H1 (cell line): ENCODE measurements at regions not wholly inside any gene's neighbourhood (a gene's known extent, or its start where the extent isn't known, plus 50 kb on each side); places are given as distances from the start of the nearest gene placed in this dataset.

ENCODE experiments used
- POLR2A ChIP-seq, 2 experiments: IDR thresholded peaks; 1 replicate in 1 of 2; 2 replicates in 1 of 2; pipeline ENCODE4 v1.6.1; 2011; ENCODE audit warnings: low read depth in 2 of 2, low read length in 2 of 2, mild to moderate bottlenecking in 2 of 2; ENCODE audit errors: control extremely low read depth in 1 of 2
- POLR2AphosphoS5 ChIP-seq: IDR thresholded peaks from 2 replicates; pipeline ENCODE4 v1.6.1; 2011; ENCODE audit warnings: low read depth, low read length
- SP4 ChIP-seq: IDR thresholded peaks from 2 replicates; pipeline ENCODE4 v1.6.1; 2012; ENCODE audit warnings: low read length, inconsistent platforms
- YY1 ChIP-seq: IDR thresholded peaks from 2 replicates; pipeline ENCODE4 v1.6.1; 2011; ENCODE audit warnings: low read depth, mild to moderate bottlenecking, low read length
- TF ChIP-seq, protein P1 (sequence below), 3 experiments: IDR thresholded peaks; 1 replicate in 2 of 3; 2 replicates in 1 of 3; pipeline versions ENCODE4 v1.5.1 to v1.6.1; 2011; ENCODE audit warnings: low read length in 3 of 3, mild to moderate bottlenecking in 3 of 3, inconsistent platforms in 2 of 3, low read depth in 1 of 3, moderate library complexity in 1 of 3; ENCODE audit not compliant: insufficient read depth in 1 of 3; ENCODE audit errors: control extremely low read depth in 1 of 3

DNA sequence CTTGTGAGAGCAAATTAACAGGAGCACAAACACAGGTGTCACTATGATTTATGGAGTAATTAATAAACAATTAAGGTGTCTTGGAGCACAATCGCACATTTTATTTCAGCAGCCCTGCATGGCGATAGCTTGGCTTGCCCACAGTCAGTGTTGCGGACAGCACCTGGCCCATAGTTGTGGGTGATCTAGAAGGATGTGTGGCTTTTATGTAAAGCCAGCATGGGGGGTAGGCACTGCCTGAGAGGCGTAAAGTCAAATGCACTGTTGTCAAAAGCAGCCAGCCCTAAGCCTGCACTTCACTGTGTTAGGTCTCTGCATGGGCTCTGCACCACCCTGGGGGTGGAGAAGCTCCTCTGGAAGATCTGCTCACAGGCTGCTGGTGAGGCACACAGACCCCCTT is 177.4 kb upstream of the PPP2R3A start:
- TF ChIP-seq SP4 (no peak), POLR2AphosphoS5 (no peak), YY1 (no peak), POLR2A (IDR thresholded peaks at IDR 0.05; ENCODE audit: control extremely low read depth in 1 of 2, low read depth in 2 of 2, low read length in 2 of 2) (no peak)
- TF ChIP-seq, protein P1, sequence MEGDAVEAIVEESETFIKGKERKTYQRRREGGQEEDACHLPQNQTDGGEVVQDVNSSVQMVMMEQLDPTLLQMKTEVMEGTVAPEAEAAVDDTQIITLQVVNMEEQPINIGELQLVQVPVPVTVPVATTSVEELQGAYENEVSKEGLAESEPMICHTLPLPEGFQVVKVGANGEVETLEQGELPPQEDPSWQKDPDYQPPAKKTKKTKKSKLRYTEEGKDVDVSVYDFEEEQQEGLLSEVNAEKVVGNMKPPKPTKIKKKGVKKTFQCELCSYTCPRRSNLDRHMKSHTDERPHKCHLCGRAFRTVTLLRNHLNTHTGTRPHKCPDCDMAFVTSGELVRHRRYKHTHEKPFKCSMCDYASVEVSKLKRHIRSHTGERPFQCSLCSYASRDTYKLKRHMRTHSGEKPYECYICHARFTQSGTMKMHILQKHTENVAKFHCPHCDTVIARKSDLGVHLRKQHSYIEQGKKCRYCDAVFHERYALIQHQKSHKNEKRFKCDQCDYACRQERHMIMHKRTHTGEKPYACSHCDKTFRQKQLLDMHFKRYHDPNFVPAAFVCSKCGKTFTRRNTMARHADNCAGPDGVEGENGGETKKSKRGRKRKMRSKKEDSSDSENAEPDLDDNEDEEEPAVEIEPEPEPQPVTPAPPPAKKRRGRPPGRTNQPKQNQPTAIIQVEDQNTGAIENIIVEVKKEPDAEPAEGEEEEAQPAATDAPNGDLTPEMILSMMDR (IDR thresholded peaks at IDR 0.05; ENCODE audit: control extremely low read depth in 1 of 3, insufficient read depth in 1 of 3, low read depth in 1 of 3, low read length in 3 of 3) = no peak
